22Rv1 (cell line): ENCODE measurements at regions not wholly inside any gene's neighbourhood (a gene's known extent, or its start where the extent isn't known, plus 50 kb on each side); places are given as distances from the start of the nearest gene placed in this dataset.

ENCODE experiments used
- CTCF ChIP-seq: fragments of 450-650 bp; IDR thresholded peaks from 2 replicates; pipeline ENCODE4 v1.5.1; 2017; ENCODE audit warnings: mild to moderate bottlenecking
- ZFX ChIP-seq: fragments of 450-650 bp; IDR thresholded peaks from 2 replicates; pipeline ENCODE4 v1.6.1; 2017; ENCODE audit warnings: antibody characterized with exemption, borderline replicate concordance

GRCh38 chr1:29498126-29499103 is 262.1 kb downstream of the PTPRU start:
- no peak for TF ChIP-seq CTCF
- TF ChIP-seq ZFX, result no peak
